ENCODE measurements at regions not wholly inside any gene's neighbourhood (a gene's known extent, or its start where the extent isn't known, plus 50 kb on each side); places are given as distances from the start of the nearest gene placed in this dataset.

GRCh38 chr12:58509116-58509885, 411.0 kb downstream of the LRIG3 start:
- Histone ChIP-seq H3K4me1 (ENCODE audit: control insufficient read depth, insufficient read depth, low read length) (no peaks in the 10 kb centered on the region), H3K4me3 (ENCODE audit: low read length) (no peak overlapping the region), H3K27me3 (ENCODE audit: control insufficient read depth, insufficient read depth, low read length) (no peaks in the 10 kb centered on the region), H3K9ac (ENCODE audit: low read length) (no peak overlapping the region), H3K27ac (ENCODE audit: low read depth, low read length) (no peak overlapping the region), H3K36me3 (ENCODE audit: control insufficient read depth, insufficient read depth, low read length) (no peaks in the 10 kb centered on the region)

DNA sequence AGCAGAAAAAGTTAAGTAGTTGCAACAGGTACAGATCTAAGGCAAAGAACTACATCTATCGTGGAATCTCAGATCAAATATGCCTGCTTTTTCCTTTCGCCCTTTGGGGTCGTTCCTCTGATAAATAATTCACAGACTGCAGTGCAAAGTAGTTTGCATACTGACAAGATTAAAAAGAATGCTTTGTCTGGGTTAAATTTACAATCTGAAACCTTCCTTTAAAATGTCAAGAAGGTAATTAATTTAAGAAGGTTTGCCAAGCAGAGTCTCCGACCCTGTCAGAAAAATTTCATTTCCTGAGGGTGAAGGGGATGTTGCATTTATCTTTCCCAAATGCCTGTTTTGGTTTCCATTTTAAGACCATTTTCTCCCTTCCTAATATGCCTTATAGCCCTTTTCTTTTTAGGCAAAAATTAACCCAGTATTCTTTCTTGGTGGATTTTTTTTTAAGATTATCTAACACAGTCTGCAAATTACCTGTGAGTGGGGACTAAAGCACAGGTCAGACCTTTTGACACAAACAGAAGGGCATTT, 406.9 kb downstream of the LRIG3 start:
- H3K9ac ChIP-seq (ENCODE audit: low read length), result no peak overlapping the region
- H3K4me1 ChIP-seq (ENCODE audit: control insufficient read depth, insufficient read depth, low read length), result no peaks in the 10 kb centered on the region
- no peaks in the 10 kb centered on the region for H3K27me3 ChIP-seq (ENCODE audit: control insufficient read depth, insufficient read depth, low read length)
- no peak overlapping the region for H3K27ac ChIP-seq (ENCODE audit: low read depth, low read length)
- no peaks in the 10 kb centered on the region for H3K36me3 ChIP-seq (ENCODE audit: control insufficient read depth, insufficient read depth, low read length)
- H3K4me3 ChIP-seq (ENCODE audit: low read length), result no peak overlapping the region

- no peaks in the 10 kb centered on the region for H3K4me1 ChIP-seq (ENCODE audit: control insufficient read depth, insufficient read depth, low read length)
- no peak overlapping the region for H3K27ac ChIP-seq (ENCODE audit: low read depth, low read length)
- H3K9ac ChIP-seq (ENCODE audit: low read length), result no peak overlapping the region
- no peaks in the 10 kb centered on the region for H3K36me3 ChIP-seq (ENCODE audit: control insufficient read depth, insufficient read depth, low read length)
- H3K27me3 ChIP-seq (ENCODE audit: control insufficient read depth, insufficient read depth, low read length), result no peaks in the 10 kb centered on the region
- no peak overlapping the region for H3K4me3 ChIP-seq (ENCODE audit: low read length)
These were observed 406.5 kb downstream of the LRIG3 start for GRCh38 chr12:58513852-58514251.

DNA sequence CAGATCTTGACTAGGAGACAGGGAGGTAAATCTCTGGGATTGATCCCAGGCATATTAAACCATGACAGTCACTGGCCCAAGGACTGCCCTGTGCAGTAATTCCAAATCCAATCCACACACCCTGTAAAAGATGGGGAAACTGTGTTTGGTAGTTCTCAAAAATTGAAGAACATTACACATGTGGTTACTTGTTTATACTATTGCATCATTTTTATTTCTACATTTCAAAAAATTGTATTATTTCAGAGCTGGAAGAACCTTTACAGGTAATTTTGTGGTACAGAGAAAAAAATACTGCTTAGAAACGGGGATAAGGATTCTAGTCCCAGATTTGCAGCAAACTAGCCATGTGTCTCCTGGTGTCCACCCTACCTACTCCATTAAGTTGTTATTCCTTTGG, 400.5 kb downstream of the LRIG3 start:
- no peak overlapping the region for H3K4me3 ChIP-seq (ENCODE audit: low read length)
- H3K27ac ChIP-seq (ENCODE audit: low read depth, low read length), result no peak overlapping the region
- H3K36me3 ChIP-seq (ENCODE audit: control insufficient read depth, insufficient read depth, low read length), result no peaks in the 10 kb centered on the region
- H3K27me3 ChIP-seq (ENCODE audit: control insufficient read depth, insufficient read depth, low read length), result no peaks in the 10 kb centered on the region
- H3K9ac ChIP-seq (ENCODE audit: low read length), result no peak overlapping the region
- H3K4me1 ChIP-seq (ENCODE audit: control insufficient read depth, insufficient read depth, low read length), result no peaks in the 10 kb centered on the region

- Histone ChIP-seq H3K9ac (ENCODE audit: low read length) (no peak overlapping the region), H3K4me3 (ENCODE audit: low read length) (no peak overlapping the region), H3K36me3 (ENCODE audit: control insufficient read depth, insufficient read depth, low read length) (no peaks in the 10 kb centered on the region), H3K27ac (ENCODE audit: low read depth, low read length) (no peak overlapping the region), H3K4me1 (ENCODE audit: control insufficient read depth, insufficient read depth, low read length) (no peaks in the 10 kb centered on the region), H3K27me3 (ENCODE audit: control insufficient read depth, insufficient read depth, low read length) (no peaks in the 10 kb centered on the region)
These were observed 399.2 kb downstream of the LRIG3 start for GRCh38 chr12:58521152-58521551.

GRCh38 chr12:58521796-58522195, 398.5 kb downstream of the LRIG3 start:
- no peak overlapping the region for H3K9ac ChIP-seq (ENCODE audit: low read length)
- no peak overlapping the region for H3K27ac ChIP-seq (ENCODE audit: low read depth, low read length)
- H3K4me1 ChIP-seq (ENCODE audit: control insufficient read depth, insufficient read depth, low read length), result no peaks in the 10 kb centered on the region
- H3K27me3 ChIP-seq (ENCODE audit: control insufficient read depth, insufficient read depth, low read length), result no peaks in the 10 kb centered on the region
- H3K4me3 ChIP-seq (ENCODE audit: low read length), result no peak overlapping the region
- H3K36me3 ChIP-seq (ENCODE audit: control insufficient read depth, insufficient read depth, low read length), result no peaks in the 10 kb centered on the region

- Histone ChIP-seq H3K27me3 (ENCODE audit: control insufficient read depth, insufficient read depth, low read length) (no peaks in the 10 kb centered on the region), H3K4me1 (ENCODE audit: control insufficient read depth, insufficient read depth, low read length) (no peaks in the 10 kb centered on the region), H3K9ac (ENCODE audit: low read length) (no peak overlapping the region), H3K27ac (ENCODE audit: low read depth, low read length) (no peak overlapping the region), H3K4me3 (ENCODE audit: low read length) (no peak overlapping the region), H3K36me3 (ENCODE audit: control insufficient read depth, insufficient read depth, low read length) (no peaks in the 10 kb centered on the region)
These were observed 396.9 kb downstream of the LRIG3 start for GRCh38 chr12:58523360-58523759.

GRCh38 chr12:58528271-58528670, 392.0 kb downstream of the LRIG3 start:
- Histone ChIP-seq H3K27ac (ENCODE audit: low read depth, low read length) (no peak overlapping the region), H3K27me3 (ENCODE audit: control insufficient read depth, insufficient read depth, low read length) (no peaks in the 10 kb centered on the region), H3K4me1 (ENCODE audit: control insufficient read depth, insufficient read depth, low read length) (no peaks in the 10 kb centered on the region), H3K36me3 (ENCODE audit: control insufficient read depth, insufficient read depth, low read length) (no peaks in the 10 kb centered on the region), H3K9ac (ENCODE audit: low read length) (no peak overlapping the region), H3K4me3 (ENCODE audit: low read length) (no peak overlapping the region)

GRCh38 chr12:58529114-58529665, 391.1 kb downstream of the LRIG3 start:
- Histone ChIP-seq H3K9ac (ENCODE audit: low read length) (no peak overlapping the region), H3K4me1 (ENCODE audit: control insufficient read depth, insufficient read depth, low read length) (no peaks in the 10 kb centered on the region), H3K27me3 (ENCODE audit: control insufficient read depth, insufficient read depth, low read length) (no peaks in the 10 kb centered on the region), H3K4me3 (ENCODE audit: low read length) (no peak overlapping the region), H3K27ac (ENCODE audit: low read depth, low read length) (peak overlapping the region; percentile 49), H3K36me3 (ENCODE audit: control insufficient read depth, insufficient read depth, low read length) (no peaks in the 10 kb centered on the region)

DNA sequence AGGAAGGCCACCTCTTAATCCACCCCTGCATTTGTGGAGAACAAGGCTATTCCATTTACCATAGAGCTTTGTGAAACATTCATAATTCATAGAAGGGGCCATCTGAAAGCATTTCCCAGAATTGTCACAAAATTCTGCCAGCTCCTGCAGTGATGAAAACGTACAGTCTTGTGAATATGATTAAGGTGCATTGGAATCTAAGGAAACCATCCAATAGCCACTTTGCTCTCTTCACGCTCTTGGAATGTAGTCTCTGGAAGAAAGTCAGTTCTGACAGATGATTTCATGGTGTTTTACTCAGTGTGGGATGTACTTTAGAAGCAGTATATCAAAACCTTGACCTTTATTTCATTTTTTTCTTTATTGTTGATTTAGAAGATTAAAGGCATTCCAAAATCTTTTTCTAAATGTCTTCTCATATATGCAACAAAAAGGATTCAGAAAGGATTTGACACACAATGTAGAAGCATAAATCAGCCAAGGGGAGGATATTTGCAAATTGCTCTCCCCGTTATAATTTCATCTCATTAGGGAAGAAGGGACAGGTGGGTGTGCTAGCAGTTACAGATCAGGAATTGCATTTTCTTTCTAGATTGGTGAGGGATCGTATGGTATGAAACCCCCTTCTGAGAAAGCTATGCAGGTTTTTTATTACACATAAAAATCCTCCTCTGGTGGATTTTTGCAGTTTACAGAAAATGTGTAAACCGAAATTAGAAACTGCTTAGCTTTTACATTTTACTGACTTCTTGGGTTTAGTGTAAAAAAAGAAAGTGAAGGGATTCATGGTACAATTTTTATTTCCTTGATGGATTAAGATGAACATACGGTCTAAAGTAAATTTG, 390.2 kb downstream of the LRIG3 start:
- Histone ChIP-seq H3K4me1 (ENCODE audit: control insufficient read depth, insufficient read depth, low read length) (no peaks in the 10 kb centered on the region), H3K9ac (ENCODE audit: low read length) (no peak overlapping the region), H3K36me3 (ENCODE audit: control insufficient read depth, insufficient read depth, low read length) (no peaks in the 10 kb centered on the region), H3K4me3 (ENCODE audit: low read length) (no peak overlapping the region), H3K27me3 (ENCODE audit: control insufficient read depth, insufficient read depth, low read length) (no peaks in the 10 kb centered on the region), H3K27ac (ENCODE audit: low read depth, low read length) (peak overlapping the region; percentile 49)

DNA sequence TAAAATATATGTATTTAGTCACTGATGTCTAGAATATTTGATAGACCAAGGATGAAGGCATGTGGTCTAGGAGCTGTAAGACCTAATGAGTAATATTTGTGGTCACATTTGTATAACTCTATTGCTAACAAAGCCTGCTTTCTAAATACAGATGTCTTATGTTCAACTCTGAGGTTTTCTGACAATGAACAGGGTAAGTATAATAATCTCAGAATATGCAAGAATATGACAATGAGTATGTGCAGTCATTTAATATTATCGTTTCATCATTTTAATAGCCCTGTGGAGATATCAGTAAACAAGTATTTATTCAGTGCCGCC, 389.6 kb downstream of the LRIG3 start:
- H3K36me3 ChIP-seq (ENCODE audit: control insufficient read depth, insufficient read depth, low read length), result no peaks in the 10 kb centered on the region
- H3K9ac ChIP-seq (ENCODE audit: low read length), result no peak overlapping the region
- H3K27me3 ChIP-seq (ENCODE audit: control insufficient read depth, insufficient read depth, low read length), result no peaks in the 10 kb centered on the region
- no peak overlapping the region for H3K4me3 ChIP-seq (ENCODE audit: low read length)
- H3K4me1 ChIP-seq (ENCODE audit: control insufficient read depth, insufficient read depth, low read length), result no peaks in the 10 kb centered on the region
- H3K27ac ChIP-seq (ENCODE audit: low read depth, low read length), result peak overlapping the region; percentile 49

DNA sequence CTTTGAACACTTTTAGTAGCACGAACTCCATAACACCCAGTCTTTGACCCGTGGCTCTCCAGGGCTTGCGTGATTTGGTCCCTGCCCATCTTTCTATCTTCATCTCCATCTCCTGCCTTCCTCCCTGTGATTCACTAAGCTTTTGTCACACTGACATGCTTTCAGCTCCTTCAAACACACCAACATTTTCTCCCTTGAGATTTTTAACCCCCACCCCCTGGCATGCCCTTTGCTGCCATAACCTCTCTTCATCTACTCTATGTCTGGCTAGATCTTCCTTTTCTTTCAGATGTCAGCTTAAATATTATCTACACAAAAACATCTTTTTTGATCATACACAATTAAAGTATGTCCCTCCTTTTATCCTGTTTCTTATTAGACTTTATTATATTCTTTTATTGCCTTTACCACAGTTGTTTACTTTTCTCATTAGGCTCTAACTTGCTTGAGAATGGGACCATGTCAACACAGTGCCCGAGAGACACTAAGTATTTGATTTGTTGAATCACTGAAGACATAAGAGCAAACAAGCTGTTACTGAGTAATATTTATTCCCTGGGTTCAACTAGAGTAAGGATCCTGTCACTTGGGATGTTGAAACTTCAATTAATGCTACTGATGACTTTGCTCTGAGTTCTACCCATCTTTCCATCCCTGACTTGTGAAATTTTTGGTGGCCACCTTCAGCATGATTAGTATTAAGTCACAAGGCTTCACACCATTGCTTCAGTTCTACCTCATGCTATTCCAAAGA, 387.3 kb downstream of the LRIG3 start:
- H3K36me3 ChIP-seq (ENCODE audit: control insufficient read depth, insufficient read depth, low read length), result no peaks in the 10 kb centered on the region

More for the DNA sequence above, 387.3 kb downstream of the LRIG3 start:
- Histone ChIP-seq H3K27ac (ENCODE audit: low read depth, low read length) (no peak overlapping the region), H3K9ac (ENCODE audit: low read length) (no peak overlapping the region), H3K27me3 (ENCODE audit: control insufficient read depth, insufficient read depth, low read length) (no peaks in the 10 kb centered on the region), H3K4me1 (ENCODE audit: control insufficient read depth, insufficient read depth, low read length) (peaks cover 2% of the 10 kb centered on the region), H3K4me3 (ENCODE audit: low read length) (no peak overlapping the region)
